Neural cell (in vitro differentiated cells): ENCODE measurements at regions not wholly inside any gene's neighbourhood (a gene's known extent, or its start where the extent isn't known, plus 50 kb on each side); places are given as distances from the start of the nearest gene placed in this dataset.

Experiments
- H2AFZ ChIP-seq: fragments of 200-600, 300-800 bp; sonication (generic), shearing (Covaris generic); 2 replicates; pipeline ENCODE4 v1.6.0; 2014; ENCODE audit warnings: low read depth, mild to moderate bottlenecking, antibody characterized with exemption, low read length, moderate library complexity
- H3F3A ChIP-seq: fragments of 200-600 bp; shearing (Covaris generic); 2 replicates; pipeline ENCODE4 v1.6.1; 2016; ENCODE audit warnings: mild to moderate bottlenecking, moderate library complexity, mixed read lengths, antibody characterized with exemption, low read length; ENCODE audit not compliant: insufficient read depth, poor library complexity, severe bottlenecking
- H3K27ac ChIP-seq: fragments of 200-600, 300-800 bp; sonication (generic), shearing (Covaris generic); 2 replicates; pipeline ENCODE4 v1.5.1; 2014; ENCODE audit warnings: mild to moderate bottlenecking, low read length, moderate library complexity
- H3K27me3 ChIP-seq: fragments of 300-800, 200-600 bp; sonication (generic), shearing (Covaris generic); 2 replicates; pipeline ENCODE4 v1.6.0; 2014; ENCODE audit warnings: mild to moderate bottlenecking, low read depth, low read length, moderate library complexity; ENCODE audit not compliant: insufficient read depth
- H3K36me3 ChIP-seq: fragments of 300-800, 200-600 bp; sonication (generic), shearing (Covaris generic); 2 replicates; pipeline ENCODE4 v1.5.1; 2014; ENCODE audit warnings: mild to moderate bottlenecking, antibody characterized with exemption, low read length, moderate library complexity; ENCODE audit not compliant: insufficient read depth
- H3K4me2 ChIP-seq: fragments of 300-800, 200-600 bp; sonication (generic), shearing (Covaris generic); 2 replicates; pipeline ENCODE4 v1.6.0; 2014; ENCODE audit warnings: mild to moderate bottlenecking, low read length
- H3K4me3 ChIP-seq: fragments of 300-800, 200-600 bp; sonication (generic), shearing (Covaris generic); 2 replicates; pipeline ENCODE4 v1.5.1; 2014; ENCODE audit warnings: mild to moderate bottlenecking, low read length, moderate library complexity
- H3K79me2 ChIP-seq: fragments of 200-600 bp; shearing (Covaris generic); replicated peaks from 2 replicates; pipeline ENCODE4 v1.6.0; 2014; ENCODE audit warnings: mild to moderate bottlenecking, low read length, moderate library complexity; ENCODE audit not compliant: insufficient read depth
- H3K9ac ChIP-seq: fragments of 300-800, 200-600 bp; sonication (generic), shearing (Covaris generic); 2 replicates; pipeline ENCODE4 v1.6.1; 2016; ENCODE audit warnings: mild to moderate bottlenecking, low read length, mixed read lengths
- H3K9me2 ChIP-seq: fragments of 200-600 bp; shearing (Covaris generic); 2 replicates; pipeline ENCODE4 v1.6.1; 2016; ENCODE audit warnings: mild to moderate bottlenecking, low read length, mixed read lengths; ENCODE audit not compliant: insufficient read depth
- H3K9me3 ChIP-seq: fragments of 200-600, 300-800 bp; sonication (generic), shearing (Covaris generic); 2 replicates; pipeline ENCODE4 v1.6.1; 2016; ENCODE audit warnings: mild to moderate bottlenecking, mixed run types, low read length, moderate library complexity, mixed read lengths
- H4K20me1 ChIP-seq: fragments of 200-600 bp; shearing (Covaris generic); 2 replicates; pipeline ENCODE4 v1.6.1; 2016; ENCODE audit warnings: mild to moderate bottlenecking, mixed run types; ENCODE audit not compliant: insufficient read depth
- EP300 ChIP-seq: fragments of 450-650 bp; conservative IDR thresholded peaks from 2 replicates; pipeline ENCODE4 v1.6.1; 2014; ENCODE audit warnings: antibody characterized with exemption, mild to moderate bottlenecking, moderate library complexity; ENCODE audit not compliant: poor library complexity, severe bottlenecking
- EZH2 ChIP-seq: fragments of 200-600, 300-800 bp; shearing (Covaris generic), sonication (generic); IDR thresholded peaks from 2 replicates; pipeline ENCODE4 v1.6.1; 2014; ENCODE audit warnings: antibody characterized with exemption, low read length, borderline replicate concordance, mild to moderate bottlenecking; ENCODE audit not compliant: insufficient read depth, poor library complexity, severe bottlenecking
- MXI1 ChIP-seq: fragments of 450-650 bp; conservative IDR thresholded peaks from 2 replicates; pipeline ENCODE4 v1.6.1; 2014; ENCODE audit warnings: antibody characterized with exemption, mild to moderate bottlenecking; ENCODE audit not compliant: poor library complexity, severe bottlenecking
- POLR2AphosphoS5 ChIP-seq: IDR thresholded peaks from 2 replicates; pipeline ENCODE4 v1.6.1; 2012
- RAD21 ChIP-seq: fragments of 450-650 bp; conservative IDR thresholded peaks from 2 replicates; pipeline ENCODE4 v1.6.1; 2014; ENCODE audit warnings: antibody characterized with exemption, mild to moderate bottlenecking, moderate library complexity
- REST ChIP-seq: IDR thresholded peaks from 2 replicates; pipeline ENCODE4 v1.6.1; 2012; ENCODE audit warnings: borderline replicate concordance
- SMC3 ChIP-seq: fragments of 450-650 bp; conservative IDR thresholded peaks from 2 replicates; pipeline ENCODE4 v1.6.1; 2014; ENCODE audit warnings: antibody characterized with exemption, mild to moderate bottlenecking, moderate library complexity; ENCODE audit not compliant: poor library complexity
- TAF1 ChIP-seq: IDR thresholded peaks from 2 replicates; pipeline ENCODE4 v1.6.1; 2012; ENCODE audit warnings: low read depth

- H3K4me2 ChIP-seq = no peak overlapping the region
- H3K4me3 ChIP-seq = no peak overlapping the region
- no peaks in the 10 kb centered on the region for H3K79me2 ChIP-seq
- H2AFZ ChIP-seq = no peak overlapping the region
- H4K20me1 ChIP-seq = no peaks in the 10 kb centered on the region
- no peaks in the 10 kb centered on the region for H3F3A ChIP-seq
- no peaks in the 10 kb centered on the region for H3K9me2 ChIP-seq
- H3K9ac ChIP-seq = no peak overlapping the region
- H3K36me3 ChIP-seq = no peaks in the 10 kb centered on the region
- H3K27me3 ChIP-seq = no peaks in the 10 kb centered on the region
- no peaks in the 10 kb centered on the region for H3K9me3 ChIP-seq
- H3K27ac ChIP-seq = no peak overlapping the region
- TF ChIP-seq EP300 (no peak), POLR2AphosphoS5 (no peak), EZH2 (no peak), RAD21 (no peak), MXI1 (no peak), REST (no peak), SMC3 (no peak), TAF1 (no peak)
Measured at GRCh38 chr4:178955614-178956013, 1513.4 kb upstream of the AGA start.

- Histone ChIP-seq H3F3A (no peaks in the 10 kb centered on the region), H3K4me3 (no peak overlapping the region), H3K36me3 (no peaks in the 10 kb centered on the region), H3K27me3 (no peaks in the 10 kb centered on the region), H3K27ac (no peak overlapping the region), H3K9me2 (no peaks in the 10 kb centered on the region), H4K20me1 (no peaks in the 10 kb centered on the region), H2AFZ (no peak overlapping the region), H3K9ac (no peak overlapping the region), H3K9me3 (no peaks in the 10 kb centered on the region), H3K79me2 (no peaks in the 10 kb centered on the region), H3K4me2 (no peak overlapping the region)
- no peak for TF ChIP-seq TAF1
Measured at GRCh38 chr4:178958725-178959440, 1516.6 kb upstream of the AGA start.

GRCh38 chr4:178963446-178964045, 1521.3 kb upstream of the AGA start:
- Histone ChIP-seq H3K36me3 (no peaks in the 10 kb centered on the region), H3K79me2 (no peaks in the 10 kb centered on the region), H3K4me2 (no peak overlapping the region), H3K27me3 (no peaks in the 10 kb centered on the region), H3K9me3 (no peaks in the 10 kb centered on the region), H3K27ac (no peak overlapping the region), H4K20me1 (no peaks in the 10 kb centered on the region), H2AFZ (no peak overlapping the region), H3K9me2 (no peaks in the 10 kb centered on the region), H3K4me3 (no peak overlapping the region), H3F3A (no peaks in the 10 kb centered on the region), H3K9ac (no peak overlapping the region)
- TF ChIP-seq RAD21 (no peak), SMC3 (no peak)
